Peyer's patch (tissue), 4 donors: ENCODE measurements at regions not wholly inside any gene's neighbourhood (a gene's known extent, or its start where the extent isn't known, plus 50 kb on each side); places are given as distances from the start of the nearest gene placed in this dataset.

ENCODE experiments used
- CTCF ChIP-seq, 6 experiments: fragments of 450-650 bp in 4 of 6; fragments of 200-600 bp in 2 of 6; sonication (generic) in 1 of 6; IDR thresholded peaks; one replicate each; pipeline ENCODE4 v1.5.1; 2017 to 2019; ENCODE audit warnings: antibody characterized with exemption in 6 of 6, mild to moderate bottlenecking in 3 of 6, moderate library complexity in 1 of 6
- POLR2A ChIP-seq, 2 donors: fragments of 450-650 bp; IDR thresholded peaks; one replicate each; pipeline ENCODE4 v1.5.1; 2017; ENCODE audit warnings: antibody characterized with exemption in 2 of 2, mild to moderate bottlenecking in 2 of 2, moderate library complexity in 2 of 2

GRCh38 chr2:16044946-16045456 lies 104.7 kb downstream of the MYCN start:
- TF ChIP-seq CTCF (IDR thresholded peaks at IDR 0.05) = no peak
- TF ChIP-seq POLR2A (IDR thresholded peaks at IDR 0.05) = no peak
